Liver (tissue), 3 donors: ENCODE measurements at regions not wholly inside any gene's neighbourhood (a gene's known extent, or its start where the extent isn't known, plus 50 kb on each side); places are given as distances from the start of the nearest gene placed in this dataset.

Source experiments
- FOXA1 ChIP-seq: IDR thresholded peaks from 2 replicates; pipeline ENCODE4 v1.6.1; 2016; ENCODE audit warnings: antibody characterized with exemption
- HNF4G ChIP-seq: IDR thresholded peaks from 2 replicates; pipeline ENCODE4 v1.6.1; 2016; ENCODE audit warnings: antibody characterized with exemption
- YY1 ChIP-seq: IDR thresholded peaks from 2 replicates; pipeline ENCODE4 v1.6.1; 2016; ENCODE audit warnings: antibody characterized with exemption, mild to moderate bottlenecking
- TF ChIP-seq, protein P1 (sequence below): fragments of 150-350 bp; IDR thresholded peaks from 2 replicates; pipeline ENCODE4 v1.5.1; 2017; ENCODE audit warnings: improper control_type of control experiment, low read depth, low read length; ENCODE audit not compliant: missing input control
- donor health status: healthy.
- donor health status: healthy.

DNA sequence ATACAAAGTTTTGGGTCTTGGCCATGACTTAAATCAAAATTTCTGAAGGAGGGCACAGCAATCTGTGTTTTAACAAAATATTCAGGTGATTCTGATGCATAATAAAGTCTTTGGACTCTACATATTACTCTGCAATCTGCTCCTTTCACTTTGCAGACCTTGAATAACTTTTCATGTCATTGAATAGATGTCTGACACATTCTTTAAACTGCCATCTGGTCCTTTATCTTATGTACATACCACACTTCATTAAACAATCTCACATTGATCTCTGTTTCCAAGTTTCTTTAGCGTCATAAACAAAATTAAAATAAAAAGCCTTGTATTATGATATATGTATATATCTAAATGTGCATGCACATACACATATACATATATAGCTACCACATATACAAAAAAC is 831.2 kb downstream of the MAFB start:
- TF ChIP-seq, protein P1, sequence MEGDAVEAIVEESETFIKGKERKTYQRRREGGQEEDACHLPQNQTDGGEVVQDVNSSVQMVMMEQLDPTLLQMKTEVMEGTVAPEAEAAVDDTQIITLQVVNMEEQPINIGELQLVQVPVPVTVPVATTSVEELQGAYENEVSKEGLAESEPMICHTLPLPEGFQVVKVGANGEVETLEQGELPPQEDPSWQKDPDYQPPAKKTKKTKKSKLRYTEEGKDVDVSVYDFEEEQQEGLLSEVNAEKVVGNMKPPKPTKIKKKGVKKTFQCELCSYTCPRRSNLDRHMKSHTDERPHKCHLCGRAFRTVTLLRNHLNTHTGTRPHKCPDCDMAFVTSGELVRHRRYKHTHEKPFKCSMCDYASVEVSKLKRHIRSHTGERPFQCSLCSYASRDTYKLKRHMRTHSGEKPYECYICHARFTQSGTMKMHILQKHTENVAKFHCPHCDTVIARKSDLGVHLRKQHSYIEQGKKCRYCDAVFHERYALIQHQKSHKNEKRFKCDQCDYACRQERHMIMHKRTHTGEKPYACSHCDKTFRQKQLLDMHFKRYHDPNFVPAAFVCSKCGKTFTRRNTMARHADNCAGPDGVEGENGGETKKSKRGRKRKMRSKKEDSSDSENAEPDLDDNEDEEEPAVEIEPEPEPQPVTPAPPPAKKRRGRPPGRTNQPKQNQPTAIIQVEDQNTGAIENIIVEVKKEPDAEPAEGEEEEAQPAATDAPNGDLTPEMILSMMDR, result no peak
- TF ChIP-seq FOXA1 (no peak), YY1 (no peak), HNF4G (no peak)
